B cell (primary cell): ENCODE measurements at regions not wholly inside any gene's neighbourhood (a gene's known extent, or its start where the extent isn't known, plus 50 kb on each side); places are given as distances from the start of the nearest gene placed in this dataset.

Source experiments
- CTCF ChIP-seq: fragments of 200-600 bp; IDR thresholded peaks from one replicate; pipeline ENCODE4 v1.8.0; 2022; ENCODE audit warnings: antibody characterized with exemption, mild to moderate bottlenecking
- EZH2 ChIP-seq: IDR thresholded peaks from 2 replicates; pipeline ENCODE4 v1.6.1; 2012; ENCODE audit warnings: borderline replicate concordance, low read depth, mild to moderate bottlenecking, moderate library complexity, low read length; ENCODE audit not compliant: insufficient read depth, poor library complexity, severe bottlenecking

- no peak for TF ChIP-seq CTCF
- TF ChIP-seq EZH2 = no peak
Observed at GRCh38 chr11:92628401-92629292, 340.8 kb upstream of the MTNR1B start.
